OCI-LY7 (cell line): ENCODE measurements at regions not wholly inside any gene's neighbourhood (a gene's known extent, or its start where the extent isn't known, plus 50 kb on each side); places are given as distances from the start of the nearest gene placed in this dataset.

Source experiments
- BruUV-seq: library from RNA; stranded (reverse); fragments of 400-500 nt; replicated peaks from 2 replicates; lab custom pipeline; 2021; lab: Mats Ljungman, UMichigan
- CTCF ChIA-PET: fragments of 300-600 bp; sonication (Branson Sonifier 250); formaldehyde crosslinking; loops from one replicate; lab custom pipeline; 2022; ENCODE audit warnings: antibody characterized with exemption; ENCODE audit not compliant: unreplicated experiment; lab: Charles Lee
- POLR2A ChIA-PET: fragments of 300-600 bp; sonication (Branson Sonifier 250); formaldehyde crosslinking; loops from one replicate; lab custom pipeline; 2022; ENCODE audit warnings: antibody characterized with exemption; lab: Charles Lee
- DNase-seq: peaks from one replicate; pipeline ENCODE4 v3.0.0-alpha.2; 2015; ENCODE audit warnings: low spot score
- H2AFZ ChIP-seq: fragments of 200-600 bp; sonication (generic), shearing (Covaris generic); 2 replicates; pipeline ENCODE4 v1.6.1; 2014; ENCODE audit warnings: mild to moderate bottlenecking, antibody characterized with exemption, low read length, moderate library complexity
- H3K27ac ChIP-seq: fragments of 200-600 bp; sonication (generic); 2 replicates; pipeline ENCODE4 v1.5.1; 2014; ENCODE audit warnings: mixed run types, low read depth, mild to moderate bottlenecking, moderate library complexity, low read length, inconsistent platforms; ENCODE audit not compliant: poor library complexity, severe bottlenecking
- H3K36me3 ChIP-seq: fragments of 200-600 bp; sonication (generic); 2 replicates; pipeline ENCODE4 v1.6.1; 2014; ENCODE audit warnings: mild to moderate bottlenecking, antibody characterized with exemption, low read length, moderate library complexity, mixed read lengths; ENCODE audit not compliant: insufficient read depth
- H3K4me1 ChIP-seq: fragments of 200-600 bp; sonication (generic); 2 replicates; pipeline ENCODE4 v1.5.1; 2014; ENCODE audit warnings: mild to moderate bottlenecking, low read length; ENCODE audit not compliant: insufficient read depth, poor library complexity, severe bottlenecking
- H3K4me2 ChIP-seq: fragments of 200-600 bp; sonication (generic); 2 replicates; pipeline ENCODE4 v1.6.1; 2014; ENCODE audit warnings: mild to moderate bottlenecking, low read length
- H3K4me3 ChIP-seq: fragments of 200-600 bp; sonication (generic); 2 replicates; pipeline ENCODE4 v1.5.1; 2014; ENCODE audit warnings: mild to moderate bottlenecking, low read depth, low read length; ENCODE audit not compliant: poor library complexity, severe bottlenecking
- H3K79me2 ChIP-seq: fragments of 200-600 bp; sonication (generic); 2 replicates; pipeline ENCODE4 v1.6.1; 2016; ENCODE audit warnings: low read depth, mild to moderate bottlenecking, low read length, moderate library complexity, mixed read lengths; ENCODE audit not compliant: insufficient read depth
- H3K9me2 ChIP-seq: fragments of 200-600 bp; sonication (generic); 2 replicates; pipeline ENCODE4 v1.6.1; 2016; ENCODE audit warnings: mild to moderate bottlenecking, low read length, mixed read lengths; ENCODE audit not compliant: insufficient read depth
- H3K9me3 ChIP-seq: fragments of 200-600 bp; sonication (generic); 2 replicates; pipeline ENCODE4 v1.6.1; 2014; ENCODE audit warnings: mild to moderate bottlenecking, mixed run types, low read length, mixed read lengths
- H4K20me1 ChIP-seq: fragments of 200-600 bp; sonication (generic); 2 replicates; pipeline ENCODE4 v1.6.1; 2014; ENCODE audit warnings: mild to moderate bottlenecking, antibody characterized with exemption, low read length, moderate library complexity, mixed read lengths; ENCODE audit not compliant: insufficient read depth
- EZH2phosphoT487 ChIP-seq: fragments of 200-600 bp; sonication (generic); IDR thresholded peaks from 2 replicates; pipeline ENCODE4 v1.6.1; 2018; ENCODE audit warnings: low read depth, borderline replicate concordance, mild to moderate bottlenecking, mixed run types, antibody characterized with exemption, low read length, moderate library complexity, mixed read lengths
- intact Hi-C: fragments of 100-400 bp; cut with micrococcal nuclease; formaldehyde crosslinking; loops from one replicate; pipeline ENCODE4 v1.10.0; 2022; ENCODE audit not compliant: unreplicated experiment
- TF ChIP-seq, protein P1 (sequence below): fragments of 200-600 bp; sonication (generic); conservative IDR thresholded peaks from 2 replicates; pipeline ENCODE4 v1.5.1; 2014; ENCODE audit warnings: mild to moderate bottlenecking, antibody characterized with exemption, low read length, moderate library complexity, mixed read lengths

DNA sequence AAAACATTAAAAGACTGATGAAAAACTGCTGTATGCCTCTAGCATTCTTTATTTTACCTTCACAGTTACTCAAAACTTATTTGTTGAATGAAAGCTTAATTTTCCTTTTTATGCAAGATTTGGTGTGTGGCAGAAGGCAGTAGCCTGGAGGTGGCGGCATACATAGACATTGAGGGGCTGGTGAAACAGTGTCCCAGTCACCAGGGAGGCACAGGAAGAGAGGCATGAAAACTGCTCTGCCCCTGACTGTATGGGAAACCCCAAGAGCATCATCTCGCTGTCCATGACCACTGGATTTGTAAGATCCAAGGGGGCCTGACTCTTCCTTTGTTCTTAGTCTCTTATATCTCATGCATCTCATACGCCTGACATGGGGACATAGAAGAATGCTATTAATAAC is 493.7 kb upstream of the GOLIM4 start:
- Histone ChIP-seq H3K4me3 (no peak overlapping the region), H3K27ac (no peak overlapping the region), H2AFZ (no peak overlapping the region), H3K4me1 (no peaks in the 10 kb centered on the region), H3K9me3 (no peaks in the 10 kb centered on the region), H3K79me2 (no peaks in the 10 kb centered on the region), H3K4me2 (no peak overlapping the region), H3K9me2 (no peaks in the 10 kb centered on the region), H3K36me3 (no peaks in the 10 kb centered on the region), H4K20me1 (no peaks in the 10 kb centered on the region)
- TF ChIP-seq EZH2phosphoT487, result no peak
- TF ChIP-seq, protein P1, sequence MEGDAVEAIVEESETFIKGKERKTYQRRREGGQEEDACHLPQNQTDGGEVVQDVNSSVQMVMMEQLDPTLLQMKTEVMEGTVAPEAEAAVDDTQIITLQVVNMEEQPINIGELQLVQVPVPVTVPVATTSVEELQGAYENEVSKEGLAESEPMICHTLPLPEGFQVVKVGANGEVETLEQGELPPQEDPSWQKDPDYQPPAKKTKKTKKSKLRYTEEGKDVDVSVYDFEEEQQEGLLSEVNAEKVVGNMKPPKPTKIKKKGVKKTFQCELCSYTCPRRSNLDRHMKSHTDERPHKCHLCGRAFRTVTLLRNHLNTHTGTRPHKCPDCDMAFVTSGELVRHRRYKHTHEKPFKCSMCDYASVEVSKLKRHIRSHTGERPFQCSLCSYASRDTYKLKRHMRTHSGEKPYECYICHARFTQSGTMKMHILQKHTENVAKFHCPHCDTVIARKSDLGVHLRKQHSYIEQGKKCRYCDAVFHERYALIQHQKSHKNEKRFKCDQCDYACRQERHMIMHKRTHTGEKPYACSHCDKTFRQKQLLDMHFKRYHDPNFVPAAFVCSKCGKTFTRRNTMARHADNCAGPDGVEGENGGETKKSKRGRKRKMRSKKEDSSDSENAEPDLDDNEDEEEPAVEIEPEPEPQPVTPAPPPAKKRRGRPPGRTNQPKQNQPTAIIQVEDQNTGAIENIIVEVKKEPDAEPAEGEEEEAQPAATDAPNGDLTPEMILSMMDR, result no peak
- BruUV-seq, result no TSS peak
- ChIA-PET POLR2A (no interaction called here), CTCF (no interaction called here)
- intact Hi-C loops, result no loop called here
- no peak for DNase-seq

DNA sequence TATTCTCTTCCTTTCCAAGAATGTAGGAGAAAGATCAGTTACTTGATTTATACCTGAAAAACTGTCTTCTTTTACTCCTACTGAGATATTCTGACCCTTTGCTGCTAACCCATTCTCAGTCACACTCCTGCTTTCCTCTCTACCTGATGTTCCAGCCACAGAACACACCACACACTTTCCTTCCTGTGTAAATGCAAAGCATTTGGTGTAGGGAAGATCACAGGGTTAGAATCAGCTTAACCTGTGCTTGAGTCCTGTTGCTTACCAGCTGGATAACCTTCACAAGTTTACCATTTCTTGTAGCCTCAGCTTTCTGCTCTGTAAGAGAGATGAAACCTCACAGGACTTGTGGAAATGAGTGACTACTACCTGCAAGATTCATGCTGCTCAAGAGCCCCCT is 489.8 kb upstream of the GOLIM4 start:
- H3K4me1 ChIP-seq, result no peaks in the 10 kb centered on the region
- POLR2A ChIA-PET, result no interaction called here
- TF ChIP-seq, protein P1, result no peak
- no peak for TF ChIP-seq EZH2phosphoT487
- H3K4me3 ChIP-seq, result no peak overlapping the region
- H3K9me3 ChIP-seq, result no peaks in the 10 kb centered on the region
- DNase-seq, result no peak
- no peak overlapping the region for H3K4me2 ChIP-seq
- no peaks in the 10 kb centered on the region for H3K36me3 ChIP-seq
- BruUV-seq, result no TSS peak
- H3K9me2 ChIP-seq, result no peaks in the 10 kb centered on the region
- intact Hi-C loops, result no loop called here
- no peak overlapping the region for H2AFZ ChIP-seq
- CTCF ChIA-PET, result no interaction called here
- no peak overlapping the region for H3K27ac ChIP-seq
- no peaks in the 10 kb centered on the region for H3K79me2 ChIP-seq
- no peaks in the 10 kb centered on the region for H4K20me1 ChIP-seq

DNA sequence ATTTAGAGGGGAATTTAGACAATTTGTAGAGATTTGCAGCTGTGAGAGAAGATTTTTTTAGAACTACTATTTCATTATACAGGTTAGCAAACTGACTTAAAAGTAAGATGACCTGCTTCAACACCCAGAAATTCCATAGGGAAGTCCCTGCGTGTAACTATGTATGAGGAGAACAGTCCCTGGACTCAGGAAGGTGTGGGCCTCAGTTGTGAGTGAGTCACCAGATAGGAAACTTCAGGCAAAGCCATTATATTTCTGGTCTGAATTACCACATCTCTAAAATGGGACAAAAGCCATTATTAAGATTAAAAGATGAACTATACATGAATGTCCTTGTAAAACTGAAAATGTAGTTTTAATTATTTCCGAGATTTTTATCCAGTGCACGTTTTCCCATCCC is 488.3 kb upstream of the GOLIM4 start:
- BruUV-seq, result no TSS peak
- Histone ChIP-seq H2AFZ (no peak overlapping the region), H3K9me3 (no peaks in the 10 kb centered on the region), H3K4me3 (no peak overlapping the region), H3K9me2 (no peaks in the 10 kb centered on the region), H3K4me1 (no peaks in the 10 kb centered on the region), H3K27ac (no peak overlapping the region), H3K4me2 (no peak overlapping the region), H3K79me2 (no peaks in the 10 kb centered on the region), H3K36me3 (no peaks in the 10 kb centered on the region), H4K20me1 (no peaks in the 10 kb centered on the region)
- POLR2A ChIA-PET, result interaction anchor here (0.6 kb wide), 1 partner anchor 139 kb away, joined by 3 read pairs; no protein-coding TSS in a partner anchor
- intact Hi-C loops, result no loop called here
- CTCF ChIA-PET, result no interaction called here
- DNase-seq, result no peak
- no peak for TF ChIP-seq EZH2phosphoT487
- TF ChIP-seq, protein P1, result no peak
